HG03097 (cell line): ENCODE measurements at regions not wholly inside any gene's neighbourhood (a gene's known extent, or its start where the extent isn't known, plus 50 kb on each side); places are given as distances from the start of the nearest gene placed in this dataset.

Source experiments
- ATAC-seq: cut with Tn5 transposase; IDR thresholded peaks from one replicate; pipeline ENCODE4 v1.9.1; 2021; ENCODE audit not compliant: unreplicated experiment, low FRiP score

- no peak for ATAC-seq
Observed at GRCh38 chr1:73136975-73137374, 854.6 kb upstream of the NEGR1 start.

- no peak for ATAC-seq
Observed at GRCh38 chr1:73106931-73107330, 824.6 kb upstream of the NEGR1 start.

- ATAC-seq: no peak
Observed at GRCh38 chr1:73105755-73106154, 823.4 kb upstream of the NEGR1 start.

GRCh38 chr1:73104749-73105148, 822.4 kb upstream of the NEGR1 start:
- no peak for ATAC-seq

GRCh38 chr1:73100216-73100615, 817.9 kb upstream of the NEGR1 start:
- ATAC-seq: no peak

GRCh38 chr1:73097917-73098316, 815.6 kb upstream of the NEGR1 start:
- no peak for ATAC-seq

- no peak for ATAC-seq
Observed at GRCh38 chr1:73096841-73097240, 814.5 kb upstream of the NEGR1 start.

GRCh38 chr1:73092383-73092782, 810.0 kb upstream of the NEGR1 start:
- ATAC-seq: no peak

GRCh38 chr1:73066866-73067265, 784.5 kb upstream of the NEGR1 start:
- ATAC-seq: no peak

GRCh38 chr1:73065339-73066041, 783.2 kb upstream of the NEGR1 start:
- ATAC-seq: no peak

GRCh38 chr1:73056826-73057225, 774.5 kb upstream of the NEGR1 start:
- no peak for ATAC-seq

- no peak for ATAC-seq
Observed at GRCh38 chr1:73044241-73045036, 762.1 kb upstream of the NEGR1 start.

GRCh38 chr1:73042403-73042802, 760.1 kb upstream of the NEGR1 start:
- ATAC-seq: no peak

GRCh38 chr1:73040811-73041210, 758.5 kb upstream of the NEGR1 start:
- ATAC-seq: no peak

- no peak for ATAC-seq
Observed at GRCh38 chr1:73034271-73034670, 751.9 kb upstream of the NEGR1 start.

GRCh38 chr1:73033640-73034039, 751.3 kb upstream of the NEGR1 start:
- no peak for ATAC-seq

- ATAC-seq: no peak
Observed at GRCh38 chr1:73029571-73029970, 747.2 kb upstream of the NEGR1 start.

- ATAC-seq: no peak
Observed at GRCh38 chr1:73026114-73026513, 743.8 kb upstream of the NEGR1 start.

GRCh38 chr1:73009938-73010337, 727.6 kb upstream of the NEGR1 start:
- ATAC-seq: no peak

GRCh38 chr1:73009311-73009710, 727.0 kb upstream of the NEGR1 start:
- ATAC-seq: no peak

GRCh38 chr1:72997624-72998023, 715.3 kb upstream of the NEGR1 start:
- ATAC-seq: no peak

GRCh38 chr1:72997041-72997440, 714.7 kb upstream of the NEGR1 start:
- no peak for ATAC-seq
